Natural killer cell (primary cell): ENCODE measurements at regions not wholly inside any gene's neighbourhood (a gene's known extent, or its start where the extent isn't known, plus 50 kb on each side); places are given as distances from the start of the nearest gene placed in this dataset.

ENCODE experiments used
- ATAC-seq, 3 donors: fragments of 150-1000 bp in 2 of 3; fragments of 200-7000 bp in 1 of 3; cut with Tn5 transposase; 1 replicate in 1 of 3; 2 replicates in 2 of 3; pipeline ENCODE4 v1.10.0; 2021; ENCODE audit warnings: mild to moderate bottlenecking in 2 of 3, moderate library complexity in 2 of 3
- DNase-seq, 2 donors: peaks; one replicate each; pipeline versions ENCODE4 v3.0.0 to v3.0.0-alpha.2; 2013 to 2021; ENCODE audit warnings: mixed read lengths in 1 of 2
- H3K27ac ChIP-seq: one replicate; pipeline ENCODE4 v1.5.1; 2013; ENCODE audit warnings: mild to moderate bottlenecking, low read length
- H3K27me3 ChIP-seq: one replicate; pipeline ENCODE4 v1.6.1; 2013; ENCODE audit warnings: low read length; ENCODE audit not compliant: control insufficient read depth, insufficient read depth
- H3K36me3 ChIP-seq: one replicate; pipeline ENCODE4 v1.6.1; 2013; ENCODE audit warnings: low read length; ENCODE audit not compliant: control insufficient read depth, insufficient read depth
- H3K4me1 ChIP-seq: one replicate; pipeline ENCODE4 v1.6.1; 2013; ENCODE audit warnings: low read length; ENCODE audit not compliant: control insufficient read depth, insufficient read depth
- H3K4me3 ChIP-seq: one replicate; pipeline ENCODE4 v1.5.1; 2013; ENCODE audit warnings: low read length
- H3K9me3 ChIP-seq: one replicate; pipeline ENCODE4 v1.6.1; 2013; ENCODE audit warnings: low read length; ENCODE audit not compliant: control insufficient read depth, insufficient read depth
- H3K27ac Mint-ChIP-seq, 2 donors: one replicate each; pipeline ENCODE4 v1.8.0; 2022; ENCODE audit warnings: mild to moderate bottlenecking in 2 of 2, mixed read lengths in 2 of 2, moderate library complexity in 1 of 2
- H3K27me3 Mint-ChIP-seq, 2 donors: one replicate each; pipeline ENCODE4 v1.8.0; 2022; ENCODE audit warnings: low read depth in 2 of 2, mixed read lengths in 2 of 2
- H3K36me3 Mint-ChIP-seq: one replicate; pipeline ENCODE4 v1.8.0; 2022; ENCODE audit warnings: mixed read lengths
- H3K4me1 Mint-ChIP-seq, 2 donors: one replicate each; pipeline ENCODE4 v1.8.0; 2022; ENCODE audit warnings: mixed read lengths in 2 of 2
- H3K4me3 Mint-ChIP-seq: one replicate; pipeline ENCODE4 v1.8.0; 2022; ENCODE audit warnings: mild to moderate bottlenecking, moderate library complexity, mixed read lengths
- H3K9me3 Mint-ChIP-seq, 2 donors: one replicate each; pipeline ENCODE4 v1.8.0; 2022; ENCODE audit warnings: mixed read lengths in 2 of 2
- WGBS: methylation state at CpG from one replicate; pipeline ENCODE4 v1.1.7; 2013; ENCODE audit warnings: missing lambda C conversion rate; ENCODE audit not compliant: insufficient coverage; 5-methylcytosine and 5-hydroxymethylcytosine counted together
- intact Hi-C: fragments of 100-400 bp; cut with micrococcal nuclease; formaldehyde crosslinking; loops from one replicate; pipeline ENCODE4 v1.14.2; 2022
- TF ChIP-seq, protein P1 (sequence below): fragments of 200-600 bp; IDR thresholded peaks from one replicate; pipeline ENCODE4 v1.8.0; 2022; ENCODE audit warnings: antibody characterized with exemption

DNA sequence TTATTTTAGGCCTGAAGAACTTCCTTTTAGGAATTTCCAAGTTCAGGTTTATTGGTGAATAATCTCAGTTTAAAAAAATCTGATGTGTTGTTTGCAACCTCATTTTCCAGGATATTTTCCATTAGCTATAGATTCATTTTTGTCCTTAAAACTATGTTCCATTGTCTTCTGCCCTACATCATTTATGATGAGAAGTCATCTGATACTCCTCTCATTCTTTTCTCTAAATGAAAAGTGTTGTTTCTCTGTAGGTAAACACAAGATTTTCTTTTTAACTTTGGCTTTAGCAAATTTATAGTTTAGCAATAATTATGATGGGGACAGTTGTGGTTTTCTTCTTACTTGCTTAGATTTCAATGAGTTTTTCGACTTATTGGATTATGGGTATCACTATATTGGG, 427.3 kb downstream of the DCDC2C start:
- ATAC-seq (no peak), DNase-seq (no peak)
- intact Hi-C loops = no loop called here
- Mint-ChIP-seq H3K4me1 (no peaks in the 10 kb centered on the region), H3K36me3 (peaks cover 18% of the 10 kb centered on the region), H3K27ac (no peak overlapping the region), H3K4me3 (no peak overlapping the region), H3K9me3 (peaks cover 18 to 19% of the 10 kb centered on the region in 2 donors), H3K27me3 (no peaks in the 10 kb centered on the region)
- TF ChIP-seq, protein P1, sequence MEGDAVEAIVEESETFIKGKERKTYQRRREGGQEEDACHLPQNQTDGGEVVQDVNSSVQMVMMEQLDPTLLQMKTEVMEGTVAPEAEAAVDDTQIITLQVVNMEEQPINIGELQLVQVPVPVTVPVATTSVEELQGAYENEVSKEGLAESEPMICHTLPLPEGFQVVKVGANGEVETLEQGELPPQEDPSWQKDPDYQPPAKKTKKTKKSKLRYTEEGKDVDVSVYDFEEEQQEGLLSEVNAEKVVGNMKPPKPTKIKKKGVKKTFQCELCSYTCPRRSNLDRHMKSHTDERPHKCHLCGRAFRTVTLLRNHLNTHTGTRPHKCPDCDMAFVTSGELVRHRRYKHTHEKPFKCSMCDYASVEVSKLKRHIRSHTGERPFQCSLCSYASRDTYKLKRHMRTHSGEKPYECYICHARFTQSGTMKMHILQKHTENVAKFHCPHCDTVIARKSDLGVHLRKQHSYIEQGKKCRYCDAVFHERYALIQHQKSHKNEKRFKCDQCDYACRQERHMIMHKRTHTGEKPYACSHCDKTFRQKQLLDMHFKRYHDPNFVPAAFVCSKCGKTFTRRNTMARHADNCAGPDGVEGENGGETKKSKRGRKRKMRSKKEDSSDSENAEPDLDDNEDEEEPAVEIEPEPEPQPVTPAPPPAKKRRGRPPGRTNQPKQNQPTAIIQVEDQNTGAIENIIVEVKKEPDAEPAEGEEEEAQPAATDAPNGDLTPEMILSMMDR = no peak
- no peaks in the 10 kb centered on the region for H3K27me3 ChIP-seq
- no peaks in the 10 kb centered on the region for H3K36me3 ChIP-seq
- no peak overlapping the region for H3K4me3 ChIP-seq
- H3K27ac ChIP-seq = no peak overlapping the region
- no peaks in the 10 kb centered on the region for H3K4me1 ChIP-seq
- no CpG with 5 or more reads among the region's 1 CpG for WGBS
- H3K9me3 ChIP-seq = peaks cover 18% of the 10 kb centered on the region

DNA sequence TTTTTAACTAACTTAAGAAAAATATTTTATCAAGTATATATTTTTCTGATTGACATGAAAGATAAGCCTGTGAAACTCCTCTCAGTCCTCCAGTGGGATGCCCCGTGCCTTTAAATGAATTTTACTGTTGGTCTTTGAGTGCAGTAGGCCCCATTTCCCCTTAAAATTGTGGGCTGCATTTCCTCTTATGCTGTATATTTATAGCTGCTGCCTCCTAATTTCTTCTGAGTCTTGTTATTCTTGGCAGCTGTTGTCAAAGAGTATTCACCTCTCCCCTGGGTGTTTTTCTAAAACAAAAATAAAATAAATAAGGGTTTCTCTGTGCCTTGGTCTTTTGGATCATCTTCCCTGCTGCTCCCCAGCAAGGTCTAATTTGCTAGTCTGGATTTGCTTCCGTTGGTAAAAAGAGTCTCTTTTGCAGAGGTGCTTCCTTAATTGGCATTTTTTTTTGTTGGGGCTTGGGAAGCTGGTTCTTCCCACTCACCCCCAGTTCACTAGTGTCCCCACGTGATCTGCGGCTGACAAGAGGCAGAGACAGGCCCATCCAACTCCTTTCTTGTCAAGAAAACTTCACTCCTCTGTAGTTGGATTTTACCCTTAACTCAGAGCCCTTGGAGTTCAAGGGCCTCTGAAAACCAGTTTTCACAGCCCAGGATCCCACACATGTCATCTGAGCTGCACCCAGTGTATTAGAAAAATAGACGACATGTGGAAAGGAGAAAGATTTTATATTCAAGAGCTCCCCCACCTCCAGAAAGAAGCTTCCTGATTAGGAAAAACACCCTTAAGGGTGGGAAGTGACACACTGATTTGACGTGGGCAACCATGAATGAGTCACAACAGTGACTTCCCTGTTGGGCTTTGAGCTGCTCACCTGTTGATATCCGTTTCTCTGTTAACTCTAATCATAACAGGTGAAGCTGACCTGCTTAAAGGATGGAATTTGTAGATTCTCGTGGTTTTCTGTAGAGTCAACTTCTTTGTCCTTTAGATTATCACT, 431.5 kb downstream of the DCDC2C start:
- WGBS = 29% methylated on average over 6 of the region's 8 CpGs
- H3K4me1 Mint-ChIP-seq = no peaks in the 10 kb centered on the region
- ATAC-seq (no peak), DNase-seq (no peak)
- no peak overlapping the region for H3K27ac ChIP-seq
- peaks cover 18% of the 10 kb centered on the region for H3K36me3 Mint-ChIP-seq
- intact Hi-C loops = no loop called here
- H3K4me3 Mint-ChIP-seq = no peak overlapping the region
- TF ChIP-seq, protein P1 = no peak
- peaks cover 15% of the 10 kb centered on the region for H3K9me3 ChIP-seq
- H3K27me3 Mint-ChIP-seq = no peaks in the 10 kb centered on the region
- no peak overlapping the region for H3K27ac Mint-ChIP-seq
- no peaks in the 10 kb centered on the region for H3K4me1 ChIP-seq
- H3K9me3 Mint-ChIP-seq = peaks cover 14 to 18% of the 10 kb centered on the region in 2 donors
- no peak overlapping the region for H3K4me3 ChIP-seq
- H3K36me3 ChIP-seq = no peaks in the 10 kb centered on the region
- H3K27me3 ChIP-seq = no peaks in the 10 kb centered on the region

DNA sequence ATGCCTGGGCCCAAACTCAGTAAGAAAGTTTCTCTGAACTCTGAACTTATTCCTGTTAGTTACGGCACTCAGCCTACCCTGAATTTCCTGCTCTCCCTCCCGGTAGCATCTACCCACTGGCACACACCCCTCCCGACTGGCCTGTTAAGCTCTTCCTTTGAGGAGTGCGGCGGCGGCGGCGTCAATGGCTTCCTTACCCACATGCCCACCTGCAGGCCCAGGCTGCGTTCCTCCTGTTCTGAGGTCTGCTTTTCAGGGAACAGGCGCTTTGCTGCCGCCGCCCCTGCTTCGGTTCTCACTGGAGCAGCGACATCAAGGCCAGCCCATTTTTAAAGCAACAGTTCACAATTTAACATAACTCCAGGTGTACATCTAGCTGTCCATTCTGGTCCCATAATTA, 432.4 kb downstream of the DCDC2C start:
- Mint-ChIP-seq H3K27ac (no peak overlapping the region), H3K4me3 (no peak overlapping the region), H3K27me3 (no peaks in the 10 kb centered on the region), H3K36me3 (peaks cover 15% of the 10 kb centered on the region), H3K9me3 (peaks cover 16 to 18% of the 10 kb centered on the region in 2 donors), H3K4me1 (no peaks in the 10 kb centered on the region)
- intact Hi-C loops = no loop called here
- WGBS = 86% methylated on average over 14 of the region's 14 CpGs
- Histone ChIP-seq H3K36me3 (no peaks in the 10 kb centered on the region), H3K4me1 (no peaks in the 10 kb centered on the region), H3K9me3 (peaks cover 15% of the 10 kb centered on the region), H3K27ac (no peak overlapping the region), H3K27me3 (no peaks in the 10 kb centered on the region), H3K4me3 (no peak overlapping the region)
- ATAC-seq (no peak), DNase-seq (no peak)
- TF ChIP-seq, protein P1 = no peak
